ENCODE measurements at regions not wholly inside any gene's neighbourhood (a gene's known extent, or its start where the extent isn't known, plus 50 kb on each side); places are given as distances from the start of the nearest gene placed in this dataset.

GRCh38 chr9:109604781-109605180 is 106.7 kb upstream of the PTPN3 start:
- H3K4me1 ChIP-seq, result no peaks in the 10 kb centered on the region
- H3K27ac ChIP-seq, result no peak overlapping the region
- H3K27me3 ChIP-seq, result no peaks in the 10 kb centered on the region
- DNase-seq (no peak), ATAC-seq (no peak)
- TF ChIP-seq CTCF (IDR thresholded peaks at IDR 0.05), result no peak
- H3K4me3 ChIP-seq, result no peak overlapping the region
- intact Hi-C loops (cut with DNase I), result no loop called here
- no peaks in the 10 kb centered on the region for H3K9me3 ChIP-seq
- no peaks in the 10 kb centered on the region for H3K36me3 ChIP-seq

GRCh38 chr9:109609060-109609459 is 111.0 kb upstream of the PTPN3 start:
- Histone ChIP-seq H3K36me3 (no peaks in the 10 kb centered on the region), H3K4me1 (no peaks in the 10 kb centered on the region), H3K27me3 (no peaks in the 10 kb centered on the region), H3K27ac (no peak overlapping the region), H3K4me3 (no peak overlapping the region), H3K9me3 (no peaks in the 10 kb centered on the region)
- DNase-seq (no peak), ATAC-seq (no peak)
- TF ChIP-seq CTCF (IDR thresholded peaks at IDR 0.05), result no peak
- intact Hi-C loops (cut with DNase I), result no loop called here

- ATAC-seq (no peak), DNase-seq (no peak)
- TF ChIP-seq CTCF (IDR thresholded peaks at IDR 0.05), result no peak
- no peaks in the 10 kb centered on the region for H3K4me1 ChIP-seq
- no peaks in the 10 kb centered on the region for H3K27me3 ChIP-seq
- H3K9me3 ChIP-seq, result peaks cover 0 to 10% of the 10 kb centered on the region in 2 donors
- H3K36me3 ChIP-seq, result no peaks in the 10 kb centered on the region
- no peak overlapping the region for H3K4me3 ChIP-seq
- intact Hi-C loops (cut with DNase I), result no loop called here
- H3K27ac ChIP-seq, result no peak overlapping the region
Measured at GRCh38 chr9:109616571-109617120, 118.5 kb upstream of the PTPN3 start.

- H3K4me1 ChIP-seq, result no peaks in the 10 kb centered on the region
- intact Hi-C loops (cut with DNase I), result no loop called here
- no peak overlapping the region for H3K27ac ChIP-seq
- TF ChIP-seq CTCF (IDR thresholded peaks at IDR 0.05), result no peak
- no peak for ATAC-seq
- no peak for DNase-seq
- H3K9me3 ChIP-seq, result peaks cover 0 to 10% of the 10 kb centered on the region in 2 donors
- H3K4me3 ChIP-seq, result no peak overlapping the region
- no peaks in the 10 kb centered on the region for H3K27me3 ChIP-seq
- H3K36me3 ChIP-seq, result no peaks in the 10 kb centered on the region
Measured at GRCh38 chr9:109619310-109619709, 121.2 kb upstream of the PTPN3 start.

GRCh38 chr9:109624143-109624542 is 126.0 kb upstream of the PTPN3 start:
- Histone ChIP-seq H3K27me3 (no peaks in the 10 kb centered on the region), H3K4me1 (no peaks in the 10 kb centered on the region), H3K9me3 (no peaks in the 10 kb centered on the region), H3K4me3 (no peak overlapping the region), H3K36me3 (no peaks in the 10 kb centered on the region), H3K27ac (no peak overlapping the region)
- intact Hi-C loops (cut with DNase I), result no loop called here
- ATAC-seq, result no peak
- TF ChIP-seq CTCF (IDR thresholded peaks at IDR 0.05), result no peak
- no peak for DNase-seq
